NCI-H2171 treated with DMSO at 0.1 percent for 48 hours (cell line): ENCODE measurements at regions not wholly inside any gene's neighbourhood (a gene's known extent, or its start where the extent isn't known, plus 50 kb on each side); places are given as distances from the start of the nearest gene placed in this dataset.

Experiments
- DNase-seq: peaks from one replicate; lab custom pipeline; 2025; lab: John Stamatoyannopoulos, UW

DNA sequence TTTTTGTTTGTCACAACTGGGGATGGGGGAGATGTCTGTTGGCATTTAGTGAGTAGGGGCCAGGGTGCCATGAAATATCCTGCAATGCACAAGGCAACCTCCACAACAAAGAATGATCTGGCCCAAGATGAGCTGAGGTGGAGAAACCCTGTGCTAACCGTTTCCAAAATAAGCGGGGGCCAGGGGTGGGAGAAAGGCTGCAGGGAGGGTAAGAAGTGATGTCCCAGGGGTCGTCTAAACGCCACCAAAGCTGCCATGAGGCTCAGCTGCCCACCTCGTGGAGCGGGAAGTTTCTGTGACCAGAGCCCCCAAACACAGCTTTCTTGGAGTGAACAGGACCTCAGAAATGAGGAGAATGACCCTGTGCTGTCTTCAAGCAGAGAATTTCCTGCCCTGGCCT is 76.5 kb upstream of the CDH5 start:
- no peak for DNase-seq

DNA sequence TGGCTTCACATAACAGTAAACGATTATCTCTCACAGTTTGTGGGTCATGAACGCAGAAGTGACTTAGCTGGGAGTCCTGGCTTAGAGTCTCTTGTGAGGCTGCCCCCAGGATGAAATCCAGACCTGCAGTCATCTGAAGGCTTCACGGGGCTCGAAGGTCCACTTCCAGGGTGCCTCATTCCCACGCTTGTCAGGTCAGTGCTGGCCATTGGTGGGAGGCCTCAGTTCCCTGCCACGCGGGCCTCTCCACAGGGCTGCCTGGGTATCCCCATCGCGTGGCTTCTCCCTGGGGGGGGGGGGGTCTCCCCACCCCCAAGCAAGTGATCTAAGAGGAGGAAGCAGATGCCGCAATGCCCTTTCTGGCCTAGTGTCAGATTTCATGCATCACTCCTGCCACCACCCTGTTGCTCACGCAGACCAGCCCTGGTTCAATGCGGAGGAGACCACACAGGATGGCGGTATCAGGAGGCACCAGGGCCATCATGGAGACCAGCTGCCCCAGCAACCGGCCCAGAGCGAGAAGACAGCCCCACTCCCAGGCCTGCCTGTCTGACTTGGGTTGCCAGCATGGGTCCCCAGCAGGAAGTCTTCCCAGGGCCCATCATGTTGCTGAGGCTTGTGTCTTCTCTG is 77.3 kb upstream of the CDH5 start:
- DNase-seq: no peak

- DNase-seq: no peak
Measured at GRCh38 chr16:66287926-66288325, 78.6 kb upstream of the CDH5 start.

DNA sequence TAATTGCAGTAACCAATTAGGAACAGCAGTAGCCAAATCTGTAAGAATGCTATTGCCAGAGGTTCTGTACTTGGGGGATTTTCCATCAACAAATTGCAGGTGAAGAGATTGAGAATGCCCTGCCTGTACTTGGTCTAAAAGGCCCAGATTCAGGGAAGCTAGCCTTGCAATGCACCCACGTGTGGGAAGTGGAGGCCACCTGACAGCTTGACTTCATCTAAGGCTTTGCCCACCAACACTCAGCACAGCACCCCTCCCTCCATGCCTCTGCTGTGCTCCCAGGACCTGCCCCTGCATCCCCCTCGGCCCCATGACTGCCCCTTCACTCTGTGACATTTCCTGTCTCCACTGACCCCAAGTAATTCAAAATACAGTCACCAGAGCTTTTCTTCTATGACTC is 79.1 kb upstream of the CDH5 start:
- DNase-seq: no peak

DNA sequence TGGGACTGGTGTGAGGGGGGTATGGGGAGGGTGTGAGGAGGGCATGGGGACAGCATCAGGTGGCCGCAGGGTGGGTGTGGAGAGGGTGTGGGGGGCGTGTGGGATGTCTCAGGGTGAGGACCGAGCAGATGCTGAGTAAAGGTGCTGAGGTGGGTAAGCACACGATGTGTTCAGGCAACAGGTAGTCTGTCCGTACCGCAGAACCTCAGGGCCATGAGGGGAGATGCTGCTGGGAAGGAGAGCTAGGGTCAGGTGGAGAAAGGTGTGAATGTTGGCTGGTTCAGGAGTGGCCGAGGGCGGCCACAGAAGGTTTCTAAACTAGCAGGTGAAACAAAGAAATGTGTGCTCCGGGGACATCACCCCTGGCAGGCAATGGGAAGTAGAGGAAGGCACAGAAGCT is 80.0 kb upstream of the CDH5 start:
- no peak for DNase-seq

- no peak for DNase-seq
Measured at GRCh38 chr16:66278604-66279262, 87.8 kb upstream of the CDH5 start.

DNA sequence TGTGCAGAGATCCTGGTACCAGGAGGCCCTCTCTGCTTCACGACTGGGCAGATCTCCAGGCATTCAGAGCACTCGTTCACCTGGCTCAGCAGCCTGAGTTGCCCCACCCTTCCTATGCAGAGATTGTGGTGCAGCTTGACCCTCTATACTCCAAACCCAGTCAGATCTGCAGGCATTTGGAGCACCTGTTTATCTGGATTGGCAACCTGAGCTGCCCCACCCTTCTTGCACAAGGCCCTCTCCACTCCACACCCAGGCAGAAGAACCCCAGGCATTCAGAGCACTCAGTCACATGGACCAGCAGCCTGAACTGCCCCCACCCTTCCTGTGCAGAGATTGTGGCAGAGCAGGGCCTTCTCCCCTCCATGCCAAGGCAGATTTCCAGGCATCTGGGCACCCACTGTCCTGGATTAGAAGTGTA is 88.4 kb upstream of the CDH5 start:
- no peak for DNase-seq

GRCh38 chr16:66277311-66278070 is 89.0 kb upstream of the CDH5 start:
- no peak for DNase-seq

DNA sequence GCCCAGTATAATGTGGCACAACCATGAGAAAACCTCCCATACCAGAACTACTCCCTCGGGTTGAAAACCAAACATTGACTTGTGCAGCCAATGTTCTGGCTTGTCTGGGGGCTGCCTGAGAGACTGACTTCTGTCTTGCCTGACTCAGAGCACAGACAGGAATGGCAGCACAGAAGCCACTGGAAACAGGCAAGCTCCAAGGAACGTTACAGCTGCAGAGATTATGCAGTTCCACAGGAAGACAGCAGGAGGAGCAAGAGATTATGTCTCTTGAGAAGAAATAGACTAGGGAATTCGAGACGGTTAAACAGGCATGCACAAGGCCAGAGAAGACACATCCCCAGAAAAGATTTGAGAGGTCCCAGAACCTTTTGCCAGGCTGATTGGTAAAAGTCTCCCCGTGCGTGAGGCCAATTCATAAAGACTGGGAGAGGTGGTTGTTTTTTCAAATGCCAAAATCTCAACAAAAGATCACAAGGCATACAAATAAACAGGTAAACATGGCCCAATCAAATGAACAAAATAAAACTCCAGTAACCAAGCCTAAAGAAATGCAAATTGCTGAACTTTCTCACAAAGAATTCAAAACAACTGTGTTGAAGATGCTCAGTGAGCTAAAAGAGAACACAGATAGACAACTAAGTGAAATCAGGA is 90.6 kb upstream of the CDH5 start:
- DNase-seq: peak; percentile 72

- peak; percentile 68 for DNase-seq
Measured at GRCh38 chr16:66274335-66275110, 92.0 kb upstream of the CDH5 start.

DNA sequence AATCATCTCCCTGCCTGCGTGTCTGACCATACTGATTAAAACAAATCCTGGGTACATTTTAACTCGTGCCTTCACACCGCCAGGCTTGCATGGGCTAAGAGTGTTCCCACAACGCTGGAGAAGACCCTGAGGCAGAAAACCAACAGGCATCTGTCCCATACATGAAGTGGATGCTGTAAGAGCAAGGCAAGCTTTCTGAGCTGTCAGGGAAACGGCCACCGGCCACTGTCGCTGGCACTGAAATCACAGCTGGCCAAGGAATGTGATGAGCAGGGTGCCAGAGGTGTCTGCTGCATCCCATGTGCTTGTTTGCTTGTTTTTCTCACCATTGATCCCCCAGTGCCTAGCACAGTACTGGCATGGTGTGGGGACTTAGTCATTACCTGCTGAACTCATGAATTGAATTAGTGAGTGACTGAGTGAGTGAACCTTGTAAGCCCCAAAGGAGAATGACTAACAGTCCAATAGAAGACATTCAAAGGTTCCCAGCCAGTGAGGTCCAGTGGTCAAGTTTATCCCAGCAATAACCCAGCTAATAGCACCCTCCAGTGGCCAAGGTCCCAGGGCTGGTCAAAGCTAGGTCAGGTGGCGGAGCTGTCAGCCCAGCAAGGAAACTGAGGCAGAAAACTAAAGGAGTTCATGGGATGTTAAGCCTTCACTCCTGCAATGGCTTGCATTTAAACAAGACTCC is 92.7 kb upstream of the CDH5 start:
- no peak for DNase-seq

GRCh38 chr16:66273053-66273452 is 93.4 kb upstream of the CDH5 start:
- DNase-seq: no peak

DNA sequence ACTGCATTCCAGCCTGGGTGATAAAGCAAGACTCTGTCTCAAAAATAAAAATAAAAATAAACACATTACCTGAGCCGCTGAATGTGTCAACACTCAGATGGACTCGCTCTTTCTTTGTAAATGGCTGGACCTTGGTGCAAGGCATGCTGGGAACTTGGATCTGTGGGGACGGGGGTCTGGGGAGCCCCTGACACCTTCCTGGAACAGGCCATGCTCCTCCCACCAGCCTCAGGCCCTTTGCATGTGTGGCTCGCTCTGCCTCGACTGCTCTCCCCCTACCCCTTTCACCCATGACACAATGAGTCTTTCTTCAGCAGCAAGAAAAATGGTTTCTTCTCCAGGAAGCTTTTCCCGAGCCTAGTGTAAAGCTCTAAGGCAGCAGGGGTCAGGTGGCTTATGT is 94.0 kb upstream of the CDH5 start:
- DNase-seq: no peak

- no peak for DNase-seq
Measured at GRCh38 chr16:66271074-66272060, 95.1 kb upstream of the CDH5 start.

GRCh38 chr16:66270333-66270927 is 96.1 kb upstream of the CDH5 start:
- DNase-seq: peak; percentile 73

DNA sequence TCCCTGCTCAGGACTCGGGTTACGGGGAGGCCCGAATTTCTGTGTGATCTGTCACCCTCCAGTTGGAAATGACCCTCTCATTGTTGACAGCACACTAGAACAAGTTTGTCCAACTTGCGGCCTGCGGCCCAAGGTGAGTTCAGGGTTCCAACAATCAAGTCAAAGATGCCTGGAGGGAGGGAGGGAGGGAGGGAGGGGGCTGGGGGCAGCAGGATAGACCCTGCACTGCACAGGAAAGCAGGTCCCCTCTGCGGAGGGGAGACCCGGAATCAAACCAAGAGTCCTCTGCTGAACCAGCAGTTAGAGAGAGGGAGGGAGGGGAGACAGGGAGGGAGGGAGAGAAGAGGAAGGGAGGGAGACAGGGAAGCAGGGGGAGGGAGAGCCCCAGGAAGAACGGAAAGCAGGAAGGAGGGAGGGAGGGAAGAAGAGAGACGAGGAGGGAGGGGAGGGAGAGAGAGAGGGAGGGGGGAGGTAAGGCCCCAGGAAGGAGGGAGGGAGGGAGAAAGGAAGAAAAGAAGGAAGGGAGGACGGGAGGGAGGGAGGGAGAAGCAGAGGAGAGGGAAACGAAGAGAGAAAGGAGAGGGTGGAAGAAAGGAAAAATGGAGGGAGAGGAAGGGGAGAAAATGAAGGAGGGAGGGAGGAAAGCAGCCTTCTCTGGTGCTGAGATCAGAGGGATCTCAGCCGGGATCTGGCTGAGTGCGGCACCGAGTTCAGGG is 96.7 kb upstream of the CDH5 start:
- DNase-seq: no peak

- DNase-seq: no peak
Measured at GRCh38 chr16:66267292-66268014, 99.0 kb upstream of the CDH5 start.
